Fibroblast of lung (primary cell): ENCODE measurements at regions not wholly inside any gene's neighbourhood (a gene's known extent, or its start where the extent isn't known, plus 50 kb on each side); places are given as distances from the start of the nearest gene placed in this dataset.

Experiments used
- DNase-seq, 2 donors: peaks; one replicate each; pipeline versions ENCODE4 v3.0.0 to v3.0.0-alpha.2; 2010; ENCODE audit warnings: low read depth in 2 of 2
- H2AFZ ChIP-seq: 2 replicates; pipeline ENCODE4 v1.5.1; 2012; ENCODE audit warnings: low read length, control low read depth, inconsistent platforms
- H3K27ac ChIP-seq: 2 replicates; pipeline ENCODE4 v1.5.1; 2011; ENCODE audit warnings: low read length, control low read depth; ENCODE audit not compliant: insufficient read depth
- H3K27me3 ChIP-seq: 2 replicates; pipeline ENCODE4 v1.5.1; 2011; ENCODE audit warnings: mild to moderate bottlenecking, low read length; ENCODE audit not compliant: control insufficient read depth, insufficient read depth
- H3K36me3 ChIP-seq: 2 replicates; pipeline ENCODE4 v1.5.1; 2011; ENCODE audit warnings: low read length; ENCODE audit not compliant: control insufficient read depth, insufficient read depth
- H3K4me1 ChIP-seq: 2 replicates; pipeline ENCODE4 v1.5.1; 2011; ENCODE audit warnings: low read length; ENCODE audit not compliant: control insufficient read depth, insufficient read depth; ENCODE audit errors: extremely low read depth
- H3K4me2 ChIP-seq: 2 replicates; pipeline ENCODE4 v1.5.1; 2011; ENCODE audit warnings: low read length, control low read depth; ENCODE audit not compliant: insufficient read depth; ENCODE audit errors: extremely low read depth
- H3K4me3 ChIP-seq, 4 experiments: fragments of 200-600 bp in 1 of 4; sonication (generic) in 1 of 4; replicated peaks in 1 of 4; 2 replicates each; pipeline ENCODE4 v1.5.1; 2011 to 2016; ENCODE audit warnings: low read length in 4 of 4, low read depth in 3 of 4, mild to moderate bottlenecking in 3 of 4, control low read depth in 2 of 4, inconsistent platforms in 1 of 4, mixed read lengths in 1 of 4; ENCODE audit not compliant: insufficient read depth in 1 of 4; ENCODE audit errors: control extremely low read depth in 1 of 4
- H3K79me2 ChIP-seq: 2 replicates; pipeline ENCODE4 v1.5.1; 2012; ENCODE audit warnings: mild to moderate bottlenecking, low read length, inconsistent platforms; ENCODE audit not compliant: control insufficient read depth, insufficient read depth
- H3K9ac ChIP-seq: 2 replicates; pipeline ENCODE4 v1.5.1; 2011; ENCODE audit warnings: mild to moderate bottlenecking, low read length, control low read depth; ENCODE audit not compliant: insufficient read depth
- H3K9me3 ChIP-seq: 2 replicates; pipeline ENCODE4 v1.5.1; 2012; ENCODE audit warnings: low read depth, low read length; ENCODE audit not compliant: control insufficient read depth, insufficient read depth
- H4K20me1 ChIP-seq: 2 replicates; pipeline ENCODE4 v1.5.1; 2011; ENCODE audit warnings: low read length; ENCODE audit not compliant: control insufficient read depth, insufficient read depth; ENCODE audit errors: extremely low read depth
- CTCF ChIP-seq, 2 donors: IDR thresholded peaks in 1 of 2; conservative IDR thresholded peaks in 1 of 2; 1 replicate in 1 of 2; 2 replicates in 1 of 2; pipeline ENCODE4 v1.5.1; 2011 to 2012; ENCODE audit warnings: low read length in 2 of 2, control low read depth in 1 of 2, inconsistent platforms in 1 of 2, low read depth in 1 of 2, mild to moderate bottlenecking in 1 of 2
- EZH2 ChIP-seq: IDR thresholded peaks from 2 replicates; pipeline ENCODE4 v1.5.1; 2012; ENCODE audit warnings: low read length, control low read depth, mild to moderate bottlenecking; ENCODE audit errors: missing control alignments

- Histone ChIP-seq H3K4me2 (no peak overlapping the region), H3K4me1 (no peaks in the 10 kb centered on the region), H3K36me3 (no peaks in the 10 kb centered on the region), H4K20me1 (no peaks in the 10 kb centered on the region), H3K27ac (no peak overlapping the region), H3K79me2 (no peaks in the 10 kb centered on the region), H2AFZ (no peak overlapping the region), H3K9me3 (no peaks in the 10 kb centered on the region), H3K9ac (no peak overlapping the region), H3K27me3 (no peaks in the 10 kb centered on the region), H3K4me3 (no peak overlapping the region)
- TF ChIP-seq CTCF (conservative IDR thresholded peaks at IDR 0.05 in 1 of 2, IDR thresholded peaks at IDR 0.05 in 1 of 2; ENCODE audit: low read depth in 1 of 2, low read length in 2 of 2), result no peak
- no peak for TF ChIP-seq EZH2
- DNase-seq, result no peak
Observed at GRCh38 chr12:5308996-5309395, 122.9 kb upstream of the NTF3 start.

DNA sequence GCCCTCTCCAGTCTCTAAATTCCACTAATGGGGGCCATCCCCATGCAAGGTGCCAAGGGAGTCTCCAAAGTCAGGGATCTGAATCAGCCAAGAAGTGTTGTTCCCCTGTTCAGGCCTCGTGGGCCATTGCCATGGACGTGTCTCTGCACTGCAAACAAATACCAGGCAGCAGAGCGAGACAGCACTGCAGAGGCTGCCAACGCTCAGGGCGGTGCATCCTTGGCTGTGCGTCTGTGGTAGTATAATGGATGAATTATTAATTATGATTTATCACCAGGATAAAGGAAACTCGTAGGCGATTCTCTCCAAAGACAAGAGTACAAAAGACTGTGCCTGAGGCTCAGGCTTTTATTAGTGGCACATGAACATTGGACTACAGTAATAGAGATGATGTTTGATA is 122.3 kb upstream of the NTF3 start:
- H3K79me2 ChIP-seq, result no peaks in the 10 kb centered on the region
- H3K27ac ChIP-seq, result no peak overlapping the region
- H3K4me2 ChIP-seq, result no peak overlapping the region
- no peaks in the 10 kb centered on the region for H3K4me1 ChIP-seq
- TF ChIP-seq CTCF (conservative IDR thresholded peaks at IDR 0.05 in 1 of 2, IDR thresholded peaks at IDR 0.05 in 1 of 2; ENCODE audit: low read depth in 1 of 2, low read length in 2 of 2) (no peak), EZH2 (no peak)
- DNase-seq, result no peak
- no peaks in the 10 kb centered on the region for H3K9me3 ChIP-seq
- no peaks in the 10 kb centered on the region for H3K36me3 ChIP-seq
- H4K20me1 ChIP-seq, result no peaks in the 10 kb centered on the region
- no peak overlapping the region for H3K4me3 ChIP-seq
- no peak overlapping the region for H2AFZ ChIP-seq
- H3K9ac ChIP-seq, result no peak overlapping the region
- no peaks in the 10 kb centered on the region for H3K27me3 ChIP-seq

GRCh38 chr12:5310151-5310550 is 121.8 kb upstream of the NTF3 start:
- H4K20me1 ChIP-seq, result no peaks in the 10 kb centered on the region
- no peak for DNase-seq
- TF ChIP-seq CTCF (conservative IDR thresholded peaks at IDR 0.05 in 1 of 2, IDR thresholded peaks at IDR 0.05 in 1 of 2; ENCODE audit: low read depth in 1 of 2, low read length in 2 of 2) (no peak), EZH2 (no peak)
- H3K4me3 ChIP-seq, result no peak overlapping the region
- H3K9me3 ChIP-seq, result no peaks in the 10 kb centered on the region
- no peaks in the 10 kb centered on the region for H3K79me2 ChIP-seq
- no peak overlapping the region for H3K4me2 ChIP-seq
- no peaks in the 10 kb centered on the region for H3K36me3 ChIP-seq
- H3K4me1 ChIP-seq, result no peaks in the 10 kb centered on the region
- H2AFZ ChIP-seq, result no peak overlapping the region
- no peaks in the 10 kb centered on the region for H3K27me3 ChIP-seq
- no peak overlapping the region for H3K27ac ChIP-seq
- H3K9ac ChIP-seq, result no peak overlapping the region
